Adrenal gland (tissue), 9 donors: ENCODE measurements at regions not wholly inside any gene's neighbourhood (a gene's known extent, or its start where the extent isn't known, plus 50 kb on each side); places are given as distances from the start of the nearest gene placed in this dataset.

ENCODE experiments used
- DNase-seq, 7 donors: peaks; one replicate each; pipeline ENCODE4 v3.0.0-alpha.2; 2019 to 2020
- H3K27ac ChIP-seq, 5 donors: fragments of 200-600 bp; sonication (generic) in 4 of 5; 1 replicate in 3 of 5; 2 replicates in 2 of 5; pipeline versions ENCODE4 v1.5.1 to v1.8.0; 2016 to 2020; ENCODE audit warnings: mild to moderate bottlenecking in 1 of 5
- H3K27me3 ChIP-seq: fragments of 200-600 bp; 2 replicates; pipeline ENCODE4 v1.8.0; 2021
- H3K36me3 ChIP-seq, 2 donors: fragments of 200-600 bp; replicated peaks in 1 of 2; 1 replicate in 1 of 2; 2 replicates in 1 of 2; pipeline versions ENCODE4 v1.5.1 to v1.8.0; 2018 to 2022
- H3K4me1 ChIP-seq, 2 donors: fragments of 200-600 bp; replicated peaks in 1 of 2; 1 replicate in 1 of 2; 2 replicates in 1 of 2; pipeline versions ENCODE4 v1.5.1 to v1.8.0; 2018 to 2021
- H3K4me3 ChIP-seq, 4 donors: fragments of 200-600 bp; sonication (generic) in 3 of 4; one replicate each; pipeline ENCODE4 v1.5.1; 2016 to 2018
- H3K9me3 ChIP-seq, 3 donors: fragments of 200-600 bp; sonication (generic) in 1 of 3; replicated peaks in 1 of 3; 1 replicate in 2 of 3; 2 replicates in 1 of 3; pipeline versions ENCODE4 v1.5.1 to v1.8.0; 2016 to 2021
- POLR2A ChIP-seq, 2 donors: fragments of 450-650 bp; IDR thresholded peaks; one replicate each; pipeline ENCODE4 v1.6.1; 2017; ENCODE audit warnings: antibody characterized with exemption in 2 of 2, mild to moderate bottlenecking in 2 of 2, moderate library complexity in 1 of 2
- WGBS, 4 donors: extraction: QIAGEN DNeasy Blood & Tissue Kit in 2 of 4; methylation state at CpG; one replicate each; pipeline versions ENCODE4 v1.1.5 to v1.1.7; 2013 to 2017; 5-methylcytosine and 5-hydroxymethylcytosine counted together
- intact Hi-C, 2 donors: fragments of 100-400 bp; cut with DNase I; formaldehyde crosslinking; loops; one replicate each; pipeline versions ENCODE4 v1.14.1 to v1.15.0; 2022 to 2023
- TF ChIP-seq, protein P1 (sequence below), 6 experiments: fragments of 450-650 bp in 4 of 6; fragments of 200-600 bp in 2 of 6; sonication (generic) in 1 of 6; IDR thresholded peaks; 1 replicate in 5 of 6; 2 replicates in 1 of 6; pipeline versions ENCODE4 v1.5.1 to v1.8.0; 2016 to 2021; ENCODE audit warnings: antibody characterized with exemption in 6 of 6, mild to moderate bottlenecking in 2 of 6, moderate library complexity in 1 of 6
- donor health status: healthy with polysubstance abuse.
- donor health status: Bipolar disorder and iron deficiency.
- donor health status: DM: yes; HTN: yes; CAD: no.
- donor health status: DM: no; HTN: no; CAD: no.
- donor health status: DM: no; HTN: no; CAD: no.

DNA sequence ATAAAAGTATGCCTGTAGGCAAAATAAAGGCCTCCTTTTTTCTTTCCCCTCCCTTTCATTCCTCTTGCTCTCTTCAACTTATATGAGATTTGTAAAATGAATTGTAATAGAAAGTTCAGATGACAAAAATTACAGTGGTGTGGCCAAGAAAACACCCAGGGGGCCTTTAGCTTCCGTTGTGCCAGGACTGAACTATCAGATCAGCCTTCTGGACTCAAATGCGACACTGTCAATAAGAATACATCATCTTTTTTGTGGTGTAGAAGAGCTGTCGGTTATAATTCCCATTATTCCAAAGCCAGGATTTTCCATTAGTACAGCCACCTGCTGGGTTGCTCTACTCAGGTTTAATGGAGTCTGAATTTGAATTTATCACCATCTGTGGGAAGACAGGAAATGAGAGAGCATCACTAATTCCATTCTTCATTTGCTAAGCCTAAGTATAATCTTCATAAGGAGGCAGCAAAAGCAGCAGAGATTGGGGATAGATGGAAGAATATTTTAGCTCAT, 443.4 kb downstream of the ANXA1 start:
- intact Hi-C loops = no loop called here
- no peaks in the 10 kb centered on the region for H3K9me3 ChIP-seq
- no peak overlapping the region for H3K4me3 ChIP-seq
- DNase-seq = no peak
- no peaks in the 10 kb centered on the region for H3K36me3 ChIP-seq
- WGBS, 4 donors = 67 to 75% (median 69%) methylated on average over 3 of the region's 3 CpGs
- H3K27ac ChIP-seq = no peak overlapping the region
- H3K4me1 ChIP-seq = no peaks in the 10 kb centered on the region
- H3K27me3 ChIP-seq = no peaks in the 10 kb centered on the region
- TF ChIP-seq, protein P1, sequence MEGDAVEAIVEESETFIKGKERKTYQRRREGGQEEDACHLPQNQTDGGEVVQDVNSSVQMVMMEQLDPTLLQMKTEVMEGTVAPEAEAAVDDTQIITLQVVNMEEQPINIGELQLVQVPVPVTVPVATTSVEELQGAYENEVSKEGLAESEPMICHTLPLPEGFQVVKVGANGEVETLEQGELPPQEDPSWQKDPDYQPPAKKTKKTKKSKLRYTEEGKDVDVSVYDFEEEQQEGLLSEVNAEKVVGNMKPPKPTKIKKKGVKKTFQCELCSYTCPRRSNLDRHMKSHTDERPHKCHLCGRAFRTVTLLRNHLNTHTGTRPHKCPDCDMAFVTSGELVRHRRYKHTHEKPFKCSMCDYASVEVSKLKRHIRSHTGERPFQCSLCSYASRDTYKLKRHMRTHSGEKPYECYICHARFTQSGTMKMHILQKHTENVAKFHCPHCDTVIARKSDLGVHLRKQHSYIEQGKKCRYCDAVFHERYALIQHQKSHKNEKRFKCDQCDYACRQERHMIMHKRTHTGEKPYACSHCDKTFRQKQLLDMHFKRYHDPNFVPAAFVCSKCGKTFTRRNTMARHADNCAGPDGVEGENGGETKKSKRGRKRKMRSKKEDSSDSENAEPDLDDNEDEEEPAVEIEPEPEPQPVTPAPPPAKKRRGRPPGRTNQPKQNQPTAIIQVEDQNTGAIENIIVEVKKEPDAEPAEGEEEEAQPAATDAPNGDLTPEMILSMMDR (IDR thresholded peaks at IDR 0.05) = no peak
- no peak for TF ChIP-seq POLR2A (IDR thresholded peaks at IDR 0.05)

DNA sequence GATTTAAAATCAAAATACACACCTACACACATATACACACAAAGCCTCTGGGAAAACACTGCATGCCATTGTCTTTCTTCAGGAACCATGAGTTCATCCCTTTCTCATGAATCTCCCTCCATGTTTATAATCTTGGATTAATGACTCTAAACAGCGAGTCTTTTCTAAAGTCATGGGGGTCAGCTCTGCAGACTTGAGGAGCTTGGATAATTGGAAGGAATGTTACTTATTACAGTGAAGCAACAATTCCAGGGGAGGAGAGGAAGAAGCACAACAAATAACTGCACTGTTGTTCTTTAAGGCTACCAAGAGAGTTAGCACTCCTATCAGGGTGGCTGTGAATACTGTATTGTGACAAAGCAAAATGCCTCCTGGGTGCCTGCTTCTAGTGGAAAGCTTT, 444.7 kb downstream of the ANXA1 start:
- no peak for TF ChIP-seq POLR2A (IDR thresholded peaks at IDR 0.05)
- TF ChIP-seq, protein P1 (IDR thresholded peaks at IDR 0.05) = no peak
- Histone ChIP-seq H3K36me3 (no peaks in the 10 kb centered on the region), H3K27ac (no peak overlapping the region), H3K9me3 (no peaks in the 10 kb centered on the region), H3K4me1 (no peaks in the 10 kb centered on the region), H3K4me3 (no peak overlapping the region), H3K27me3 (no peaks in the 10 kb centered on the region)
- DNase-seq = no peak
- intact Hi-C loops = no loop called here
- WGBS, 4 donors = 45 to 61% (median 53%) methylated on average over 1 of the region's 1 CpG

DNA sequence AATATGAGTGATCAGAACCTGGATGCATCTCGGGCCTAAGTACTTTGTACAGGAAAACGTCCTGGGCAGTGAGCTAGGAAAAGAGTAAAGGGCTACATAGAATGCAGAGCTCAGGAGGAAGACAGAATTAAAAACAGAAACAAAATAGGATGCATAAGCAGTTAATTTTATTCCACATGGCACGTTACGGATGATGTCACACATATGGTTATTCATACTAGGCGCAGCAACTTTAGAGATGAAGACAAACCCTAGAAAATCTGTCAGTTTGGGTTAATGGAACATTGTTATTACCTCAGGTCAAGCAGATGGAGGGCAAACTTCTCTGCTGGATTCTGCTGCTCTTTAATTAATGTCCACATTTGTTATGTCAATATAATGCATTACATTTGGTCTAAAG, 445.4 kb downstream of the ANXA1 start:
- TF ChIP-seq, protein P1 (IDR thresholded peaks at IDR 0.05) = no peak
- TF ChIP-seq POLR2A (IDR thresholded peaks at IDR 0.05) = no peak
- DNase-seq = no peak
- 69 to 73% (median 70%) methylated on average over 5 of the region's 5 CpGs for WGBS, 4 donors
- H3K36me3 ChIP-seq = no peaks in the 10 kb centered on the region
- no peak overlapping the region for H3K4me3 ChIP-seq
- H3K4me1 ChIP-seq = no peaks in the 10 kb centered on the region
- intact Hi-C loops = no loop called here
- H3K27ac ChIP-seq = no peak overlapping the region
- H3K9me3 ChIP-seq = no peaks in the 10 kb centered on the region
- no peaks in the 10 kb centered on the region for H3K27me3 ChIP-seq

DNA sequence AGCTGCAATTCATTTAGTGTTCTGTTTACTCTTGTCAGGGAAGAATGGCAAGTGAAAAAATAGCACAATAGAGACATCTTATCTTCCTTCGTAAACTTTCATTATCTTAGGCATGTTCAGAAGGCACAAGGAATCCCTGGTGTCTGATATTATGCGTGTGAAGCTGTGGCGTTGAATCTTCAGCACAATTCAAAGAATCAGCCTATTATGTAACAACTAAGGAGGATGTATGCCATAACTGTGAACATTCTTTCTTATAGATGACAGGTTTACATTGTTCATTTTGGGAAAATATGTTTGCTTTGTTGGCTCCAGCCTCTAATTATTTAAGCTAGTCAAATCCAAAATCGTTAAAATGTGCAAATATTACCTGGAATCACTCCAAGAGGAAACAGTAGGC, 446.1 kb downstream of the ANXA1 start:
- H3K27me3 ChIP-seq = no peaks in the 10 kb centered on the region
- no peak for TF ChIP-seq POLR2A (IDR thresholded peaks at IDR 0.05)
- TF ChIP-seq, protein P1 (IDR thresholded peaks at IDR 0.05) = no peak
- H3K4me1 ChIP-seq = no peaks in the 10 kb centered on the region
- no peak for DNase-seq
- intact Hi-C loops = no loop called here
- no peaks in the 10 kb centered on the region for H3K36me3 ChIP-seq
- H3K9me3 ChIP-seq = no peaks in the 10 kb centered on the region
- no peak overlapping the region for H3K4me3 ChIP-seq
- no peak overlapping the region for H3K27ac ChIP-seq
- 46 to 69% (median 65%) methylated on average over 4 of the region's 4 CpGs for WGBS, 4 donors
